ENCODE measurements at regions not wholly inside any gene's neighbourhood (a gene's known extent, or its start where the extent isn't known, plus 50 kb on each side); places are given as distances from the start of the nearest gene placed in this dataset.

GRCh38 chr4:43457866-43458265, 565.4 kb downstream of the GRXCR1 start:
- TF ChIP-seq, protein P1, sequence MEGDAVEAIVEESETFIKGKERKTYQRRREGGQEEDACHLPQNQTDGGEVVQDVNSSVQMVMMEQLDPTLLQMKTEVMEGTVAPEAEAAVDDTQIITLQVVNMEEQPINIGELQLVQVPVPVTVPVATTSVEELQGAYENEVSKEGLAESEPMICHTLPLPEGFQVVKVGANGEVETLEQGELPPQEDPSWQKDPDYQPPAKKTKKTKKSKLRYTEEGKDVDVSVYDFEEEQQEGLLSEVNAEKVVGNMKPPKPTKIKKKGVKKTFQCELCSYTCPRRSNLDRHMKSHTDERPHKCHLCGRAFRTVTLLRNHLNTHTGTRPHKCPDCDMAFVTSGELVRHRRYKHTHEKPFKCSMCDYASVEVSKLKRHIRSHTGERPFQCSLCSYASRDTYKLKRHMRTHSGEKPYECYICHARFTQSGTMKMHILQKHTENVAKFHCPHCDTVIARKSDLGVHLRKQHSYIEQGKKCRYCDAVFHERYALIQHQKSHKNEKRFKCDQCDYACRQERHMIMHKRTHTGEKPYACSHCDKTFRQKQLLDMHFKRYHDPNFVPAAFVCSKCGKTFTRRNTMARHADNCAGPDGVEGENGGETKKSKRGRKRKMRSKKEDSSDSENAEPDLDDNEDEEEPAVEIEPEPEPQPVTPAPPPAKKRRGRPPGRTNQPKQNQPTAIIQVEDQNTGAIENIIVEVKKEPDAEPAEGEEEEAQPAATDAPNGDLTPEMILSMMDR (IDR thresholded peaks at IDR 0.05): no peak
- TF ChIP-seq POLR2A (IDR thresholded peaks at IDR 0.05): no peak

Data from adrenal gland (tissue), 5 donors.